ENCODE measurements at regions not wholly inside any gene's neighbourhood (a gene's known extent, or its start where the extent isn't known, plus 50 kb on each side); places are given as distances from the start of the nearest gene placed in this dataset.

GRCh38 chr2:5494212-5494611 lies 198.0 kb upstream of the SOX11 start:
- DNase-seq (ENCODE audit: insufficient read length, low spot score), result no peak
- TF ChIP-seq, protein P1, sequence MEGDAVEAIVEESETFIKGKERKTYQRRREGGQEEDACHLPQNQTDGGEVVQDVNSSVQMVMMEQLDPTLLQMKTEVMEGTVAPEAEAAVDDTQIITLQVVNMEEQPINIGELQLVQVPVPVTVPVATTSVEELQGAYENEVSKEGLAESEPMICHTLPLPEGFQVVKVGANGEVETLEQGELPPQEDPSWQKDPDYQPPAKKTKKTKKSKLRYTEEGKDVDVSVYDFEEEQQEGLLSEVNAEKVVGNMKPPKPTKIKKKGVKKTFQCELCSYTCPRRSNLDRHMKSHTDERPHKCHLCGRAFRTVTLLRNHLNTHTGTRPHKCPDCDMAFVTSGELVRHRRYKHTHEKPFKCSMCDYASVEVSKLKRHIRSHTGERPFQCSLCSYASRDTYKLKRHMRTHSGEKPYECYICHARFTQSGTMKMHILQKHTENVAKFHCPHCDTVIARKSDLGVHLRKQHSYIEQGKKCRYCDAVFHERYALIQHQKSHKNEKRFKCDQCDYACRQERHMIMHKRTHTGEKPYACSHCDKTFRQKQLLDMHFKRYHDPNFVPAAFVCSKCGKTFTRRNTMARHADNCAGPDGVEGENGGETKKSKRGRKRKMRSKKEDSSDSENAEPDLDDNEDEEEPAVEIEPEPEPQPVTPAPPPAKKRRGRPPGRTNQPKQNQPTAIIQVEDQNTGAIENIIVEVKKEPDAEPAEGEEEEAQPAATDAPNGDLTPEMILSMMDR (IDR thresholded peaks at IDR 0.05; ENCODE audit: insufficient read depth, missing control alignments), result no peak
- no peak for FAIRE-seq

- FAIRE-seq (no peak), DNase-seq (ENCODE audit: insufficient read length, low spot score) (no peak)
- TF ChIP-seq, protein P1 (IDR thresholded peaks at IDR 0.05; ENCODE audit: insufficient read depth, missing control alignments), result no peak
Measured at GRCh38 chr2:5495586-5495985, 196.6 kb upstream of the SOX11 start.

DNA sequence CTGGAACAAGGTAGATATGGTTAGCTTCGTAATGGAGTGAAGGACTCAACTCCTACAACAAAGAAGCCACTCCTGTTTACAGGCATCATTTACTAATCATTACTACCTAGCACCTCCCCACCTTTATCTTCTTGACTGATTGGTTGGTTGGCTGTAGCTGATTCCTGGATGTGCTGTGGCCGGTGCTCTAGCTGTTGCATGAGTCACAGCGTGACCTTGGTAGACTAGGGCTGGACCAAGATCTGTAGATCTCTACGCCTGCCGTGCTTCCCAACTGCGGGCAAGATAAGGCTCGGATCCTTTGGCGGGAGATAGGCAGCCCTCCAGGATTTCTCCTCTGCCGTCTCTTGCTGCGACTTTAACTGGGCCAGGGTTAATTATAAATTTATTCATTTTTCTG lies 194.3 kb upstream of the SOX11 start:
- TF ChIP-seq, protein P1 (IDR thresholded peaks at IDR 0.05; ENCODE audit: insufficient read depth, missing control alignments), result no peak
- no peak for DNase-seq (ENCODE audit: insufficient read length, low spot score)
- FAIRE-seq, result no peak

- TF ChIP-seq, protein P1 (IDR thresholded peaks at IDR 0.05; ENCODE audit: insufficient read depth, missing control alignments), result no peak
- FAIRE-seq (no peak), DNase-seq (ENCODE audit: insufficient read length, low spot score) (no peak)
Measured at GRCh38 chr2:5501807-5502206, 190.4 kb upstream of the SOX11 start.

GRCh38 chr2:5502385-5502784 lies 189.8 kb upstream of the SOX11 start:
- FAIRE-seq (no peak), DNase-seq (ENCODE audit: insufficient read length, low spot score) (no peak)
- TF ChIP-seq, protein P1 (IDR thresholded peaks at IDR 0.05; ENCODE audit: insufficient read depth, missing control alignments), result no peak

GRCh38 chr2:5504756-5505155 lies 187.4 kb upstream of the SOX11 start:
- TF ChIP-seq, protein P1 (IDR thresholded peaks at IDR 0.05; ENCODE audit: insufficient read depth, missing control alignments), result no peak
- DNase-seq (ENCODE audit: insufficient read length, low spot score), result no peak
- FAIRE-seq, result no peak

- DNase-seq (ENCODE audit: insufficient read length, low spot score) (no peak), FAIRE-seq (no peak)
- TF ChIP-seq, protein P1 (IDR thresholded peaks at IDR 0.05; ENCODE audit: insufficient read depth, missing control alignments), result no peak
Measured at GRCh38 chr2:5507367-5507766, 184.8 kb upstream of the SOX11 start.

Data from D721Med (cell line).